ENCODE measurements at regions not wholly inside any gene's neighbourhood (a gene's known extent, or its start where the extent isn't known, plus 50 kb on each side); places are given as distances from the start of the nearest gene placed in this dataset.
"Not testable (repeated sequence)": the region's sequence is repeated elsewhere in the genome, so short reads cannot be mapped to it uniquely, and the experiment has no call there.

GRCh38 chr13:23947893-23948292 lies 50.6 kb upstream of the C1QTNF9B start:
- DNase-seq, result no peak

- DNase-seq, result no peak
Measured at GRCh38 chr13:23949200-23949599, 51.9 kb upstream of the C1QTNF9B start.

DNA sequence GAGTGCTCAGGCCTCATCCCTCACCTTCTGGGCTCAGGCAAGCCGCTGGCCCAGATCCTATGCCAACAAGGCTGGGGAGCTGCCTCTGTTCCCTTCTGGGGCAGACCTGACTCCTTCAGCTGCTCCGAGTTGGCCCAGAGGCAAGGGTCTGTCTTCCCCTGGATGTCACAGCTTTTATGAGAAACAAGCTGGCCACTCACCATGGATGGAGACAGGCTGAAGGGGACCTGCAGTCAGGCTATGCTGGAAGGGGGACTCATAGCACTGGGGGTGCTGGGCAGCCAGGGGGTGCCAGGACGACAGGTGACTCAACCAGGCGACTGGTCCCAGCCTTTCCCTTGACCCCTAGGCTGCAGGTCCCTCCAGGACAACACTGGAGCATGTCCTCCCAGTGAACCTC lies 52.4 kb upstream of the C1QTNF9B start:
- no peak for DNase-seq

DNA sequence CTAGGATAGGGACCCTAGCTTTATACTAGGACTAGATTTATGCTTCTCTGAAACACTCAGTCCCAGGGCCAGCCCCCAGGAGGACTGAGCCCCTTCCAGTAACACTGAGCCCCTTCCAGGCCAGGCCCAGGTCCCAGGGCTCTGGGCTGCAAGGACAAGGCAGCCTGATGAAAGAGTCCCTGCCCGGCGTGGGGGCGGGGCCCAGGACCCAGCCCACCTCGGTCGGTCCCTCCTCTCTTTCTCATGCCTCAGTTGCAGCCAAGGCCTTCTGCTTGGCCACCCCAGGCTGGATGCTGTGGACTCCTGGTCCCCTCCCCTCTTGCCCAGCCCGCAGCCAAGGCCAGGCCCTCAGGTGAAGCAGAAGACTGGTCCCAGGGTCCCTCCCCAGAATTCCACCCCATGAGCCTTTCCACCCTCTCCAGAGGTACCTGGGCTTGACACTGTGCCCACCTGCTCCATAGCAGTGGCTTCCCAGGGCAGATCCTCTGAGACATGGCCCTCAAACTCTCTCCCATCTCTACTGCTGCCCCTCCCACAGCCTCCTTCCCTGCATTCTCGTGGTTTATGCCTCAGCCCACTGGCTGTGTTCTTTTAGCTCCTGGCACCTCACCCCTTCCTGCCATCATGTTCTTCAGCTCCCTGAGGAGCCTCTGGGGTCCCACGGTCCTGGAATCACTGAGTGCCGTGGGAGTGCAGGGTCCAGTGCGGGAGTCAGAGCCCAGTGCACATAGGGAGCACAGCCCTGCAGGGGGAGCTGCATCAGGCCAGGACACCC lies 53.6 kb upstream of the C1QTNF9B start:
- no peak for DNase-seq

- no peak for DNase-seq
Measured at GRCh38 chr13:23952796-23953195, 55.5 kb upstream of the C1QTNF9B start.

GRCh38 chr13:23953860-23954512 lies 56.7 kb upstream of the C1QTNF9B start:
- no peak for DNase-seq

DNA sequence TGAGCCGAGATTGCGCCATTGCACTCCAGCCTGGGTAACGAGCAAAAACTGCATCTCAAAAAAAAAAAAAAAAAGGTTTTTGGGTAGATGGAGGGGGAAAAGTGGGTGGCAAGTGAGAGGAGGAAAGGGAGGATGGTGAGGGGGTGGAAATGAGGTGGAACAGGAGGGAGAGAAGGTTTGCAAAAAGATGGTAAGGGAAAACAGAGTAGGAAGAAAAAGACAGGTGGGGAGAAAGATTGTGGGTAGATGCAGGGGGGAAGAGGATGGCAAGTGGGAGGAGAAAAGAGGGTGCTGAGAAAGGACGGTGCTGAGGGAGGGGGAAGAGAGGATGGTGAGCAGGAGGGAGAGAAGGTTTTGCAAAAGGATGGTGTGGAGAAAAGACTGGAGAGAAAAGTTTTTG lies 57.8 kb upstream of the C1QTNF9B start:
- no peak for DNase-seq

DNA sequence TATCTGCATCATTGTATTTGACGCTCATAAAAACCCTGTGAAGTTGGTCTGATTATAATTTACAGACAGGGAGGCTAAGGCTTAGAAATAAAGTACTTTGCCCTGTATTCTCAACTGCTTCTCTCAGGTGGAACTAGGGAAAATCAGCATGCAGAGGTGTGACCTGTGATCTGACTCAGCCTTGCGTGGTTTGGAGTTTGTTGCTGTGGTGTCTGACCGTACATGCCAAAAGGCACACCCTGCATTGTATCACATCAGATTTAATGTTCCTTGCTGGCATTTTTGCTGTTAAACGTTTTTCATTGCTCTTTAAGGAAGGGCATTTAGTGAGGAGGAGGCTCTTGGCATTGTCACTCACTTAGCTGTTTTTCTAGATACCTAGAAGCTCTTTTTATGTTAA lies 58.8 kb upstream of the C1QTNF9B start:
- no peak for DNase-seq

GRCh38 chr13:23957981-23958380 lies 60.7 kb upstream of the C1QTNF9B start:
- no peak for DNase-seq

DNA sequence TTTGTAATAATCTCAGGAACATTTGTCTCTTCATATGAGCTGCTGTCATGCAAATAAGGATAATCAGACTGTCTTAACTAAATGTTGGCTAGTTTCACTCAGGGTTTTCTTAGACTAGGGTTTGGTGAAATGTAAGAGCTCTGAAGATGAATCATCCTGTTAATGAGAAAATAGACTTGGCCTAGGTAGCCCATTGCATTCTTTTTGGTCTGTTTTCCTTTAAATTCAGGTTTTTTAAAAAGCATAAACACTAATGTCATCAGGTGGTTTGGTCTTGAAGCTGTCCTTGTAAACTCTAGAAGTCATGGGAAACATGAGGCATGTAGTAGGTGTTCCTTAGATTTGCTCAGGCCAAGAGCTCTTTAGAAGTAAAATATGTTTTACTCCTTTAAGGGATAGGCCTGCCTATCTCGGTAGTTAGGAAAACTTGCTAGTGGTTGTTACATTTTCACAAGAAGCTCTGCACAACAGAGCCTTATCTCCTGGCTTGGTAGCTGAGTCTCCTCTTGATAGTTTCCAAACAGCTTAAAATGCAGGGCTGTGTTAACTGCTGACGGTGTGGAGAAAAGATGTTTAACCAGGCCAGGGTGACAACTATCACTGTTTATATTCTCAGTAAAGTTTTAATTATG lies 62.0 kb upstream of the C1QTNF9B start:
- no peak for DNase-seq

- peak; percentile 32 to 68 for DNase-seq
Measured at GRCh38 chr13:23960566-23961156, 63.4 kb upstream of the C1QTNF9B start.

GRCh38 chr13:23963184-23963931 lies 66.1 kb upstream of the C1QTNF9B start:
- DNase-seq, result peak; percentile 63 to 69

DNA sequence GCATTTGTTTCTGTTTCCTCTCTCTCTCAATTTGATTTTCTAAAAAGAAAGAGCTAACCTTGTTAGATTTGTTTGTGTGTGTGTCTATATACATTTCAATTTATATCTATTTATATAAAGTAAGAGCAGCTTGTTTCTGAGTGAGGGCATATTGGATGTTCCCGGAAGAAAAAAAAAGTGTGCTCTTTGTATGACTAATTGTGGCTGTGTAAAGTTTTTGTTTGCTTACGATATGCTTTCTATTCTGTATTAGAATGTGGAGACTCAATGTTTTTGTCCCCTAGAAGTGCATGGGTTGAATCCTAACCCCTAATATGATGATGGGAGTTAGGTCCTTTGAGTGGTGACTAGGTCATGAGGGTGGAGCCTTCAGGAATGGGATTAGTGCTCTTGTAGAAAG lies 66.6 kb upstream of the C1QTNF9B start:
- DNase-seq, result peak in 1 of 2 experiments; percentile 69

DNA sequence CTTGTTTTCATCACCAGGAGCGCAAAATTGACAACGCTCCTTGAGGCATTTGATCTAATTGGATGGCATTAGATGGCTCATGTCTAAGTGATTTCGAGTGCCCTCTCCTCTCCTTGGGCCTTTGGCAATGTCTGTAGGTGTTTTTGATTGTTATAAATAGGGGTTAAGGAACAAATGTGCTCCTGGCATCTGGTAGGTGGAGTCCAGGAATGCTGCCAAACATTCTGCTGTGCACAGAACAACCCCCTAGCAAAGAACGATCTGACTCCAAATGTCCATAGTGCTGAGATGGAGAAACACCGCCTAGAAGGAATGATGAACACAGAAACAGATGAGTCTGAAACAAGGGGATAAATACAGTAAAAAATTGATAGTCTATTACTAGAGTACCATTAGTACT lies 68.0 kb upstream of the C1QTNF9B start:
- DNase-seq, result no peak

GRCh38 chr13:23966221-23966690 lies 69.0 kb upstream of the C1QTNF9B start:
- DNase-seq, result no peak

- no peak for DNase-seq
Measured at GRCh38 chr13:23966691-23967615, 69.7 kb upstream of the C1QTNF9B start.

GRCh38 chr13:23967792-23968191 lies 70.5 kb upstream of the C1QTNF9B start:
- not testable (repeated sequence) for DNase-seq

GRCh38 chr13:23969647-23970046 lies 72.3 kb upstream of the C1QTNF9B start:
- peak; percentile 79 to 89 for DNase-seq

- peak; percentile 22 to 46 for DNase-seq
Measured at GRCh38 chr13:23979361-23980159, 82.3 kb upstream of the C1QTNF9B start.

DNA sequence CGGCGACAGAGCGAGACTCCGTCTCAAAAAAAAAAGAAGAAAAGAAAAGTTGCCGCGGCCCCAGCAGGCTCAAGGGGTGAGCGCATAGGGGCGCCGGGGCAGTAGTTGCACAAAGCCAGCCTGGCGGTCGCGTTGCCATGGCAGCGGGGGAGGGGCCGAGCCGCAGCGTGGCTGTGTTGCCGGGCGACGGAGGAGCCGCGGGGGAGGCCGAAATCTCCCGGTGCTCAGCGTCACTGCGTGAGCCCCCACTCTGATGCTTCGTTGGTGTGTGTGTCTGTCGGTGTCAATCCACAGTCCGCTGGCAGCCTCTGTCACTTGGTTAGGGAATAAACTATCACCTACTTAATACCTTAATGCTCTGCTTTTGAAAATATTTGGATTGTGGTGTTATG lies 82.9 kb upstream of the C1QTNF9B start:
- peak; percentile 77 to 93 for DNase-seq

GRCh38 chr13:23983671-23984070 lies 86.4 kb upstream of the C1QTNF9B start:
- no peak for DNase-seq
